Gastroesophageal sphincter (tissue), 3 donors: ENCODE measurements at regions not wholly inside any gene's neighbourhood (a gene's known extent, or its start where the extent isn't known, plus 50 kb on each side); places are given as distances from the start of the nearest gene placed in this dataset.

ENCODE experiments used
- POLR2A ChIP-seq, 2 donors: fragments of 450-650 bp; IDR thresholded peaks; one replicate each; pipeline ENCODE4 v1.6.1; 2017; ENCODE audit warnings: antibody characterized with exemption in 2 of 2, mild to moderate bottlenecking in 2 of 2, moderate library complexity in 1 of 2
- POLR2AphosphoS5 ChIP-seq: sonication (generic); formaldehyde crosslinking; IDR thresholded peaks from one replicate; pipeline ENCODE4 v1.6.1; 2017; ENCODE audit warnings: antibody characterized with exemption
- TF ChIP-seq, protein P1 (sequence below), 4 experiments: fragments of 200-600 bp in 2 of 4; fragments of 450-650 bp in 2 of 4; sonication (generic) in 1 of 4; IDR thresholded peaks; one replicate each; pipeline ENCODE4 v1.5.1; 2017 to 2019; ENCODE audit warnings: antibody characterized with exemption in 4 of 4, mild to moderate bottlenecking in 2 of 4, moderate library complexity in 2 of 4

DNA sequence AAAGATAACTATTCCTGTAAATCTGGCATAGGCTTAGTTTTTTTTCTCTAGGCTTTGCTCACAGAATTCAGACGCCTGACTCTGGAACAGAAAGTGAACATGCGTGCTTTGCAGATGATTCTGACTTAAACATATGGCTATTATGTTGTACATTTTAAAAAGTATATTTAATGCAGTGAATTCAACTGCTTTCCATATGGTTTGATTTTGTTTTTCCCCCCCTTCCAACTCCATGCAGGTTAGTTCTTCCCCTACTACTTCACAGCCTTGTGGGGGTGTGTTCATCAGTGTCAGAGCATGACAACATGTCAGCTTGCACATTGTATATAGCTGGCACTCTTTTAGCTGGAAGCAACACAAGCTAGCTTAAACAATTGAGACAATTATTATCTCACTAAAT lies 226.8 kb downstream of the TMEM167A start:
- TF ChIP-seq, protein P1, sequence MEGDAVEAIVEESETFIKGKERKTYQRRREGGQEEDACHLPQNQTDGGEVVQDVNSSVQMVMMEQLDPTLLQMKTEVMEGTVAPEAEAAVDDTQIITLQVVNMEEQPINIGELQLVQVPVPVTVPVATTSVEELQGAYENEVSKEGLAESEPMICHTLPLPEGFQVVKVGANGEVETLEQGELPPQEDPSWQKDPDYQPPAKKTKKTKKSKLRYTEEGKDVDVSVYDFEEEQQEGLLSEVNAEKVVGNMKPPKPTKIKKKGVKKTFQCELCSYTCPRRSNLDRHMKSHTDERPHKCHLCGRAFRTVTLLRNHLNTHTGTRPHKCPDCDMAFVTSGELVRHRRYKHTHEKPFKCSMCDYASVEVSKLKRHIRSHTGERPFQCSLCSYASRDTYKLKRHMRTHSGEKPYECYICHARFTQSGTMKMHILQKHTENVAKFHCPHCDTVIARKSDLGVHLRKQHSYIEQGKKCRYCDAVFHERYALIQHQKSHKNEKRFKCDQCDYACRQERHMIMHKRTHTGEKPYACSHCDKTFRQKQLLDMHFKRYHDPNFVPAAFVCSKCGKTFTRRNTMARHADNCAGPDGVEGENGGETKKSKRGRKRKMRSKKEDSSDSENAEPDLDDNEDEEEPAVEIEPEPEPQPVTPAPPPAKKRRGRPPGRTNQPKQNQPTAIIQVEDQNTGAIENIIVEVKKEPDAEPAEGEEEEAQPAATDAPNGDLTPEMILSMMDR (IDR thresholded peaks at IDR 0.05), result no peak
- TF ChIP-seq POLR2A (IDR thresholded peaks at IDR 0.05) (no peak), POLR2AphosphoS5 (no peak)
